ENCODE measurements at regions not wholly inside any gene's neighbourhood (a gene's known extent, or its start where the extent isn't known, plus 50 kb on each side); places are given as distances from the start of the nearest gene placed in this dataset.

- no peaks in the 10 kb centered on the region for H3K4me1 Mint-ChIP-seq (ENCODE audit: low read depth)
- H3K27me3 Mint-ChIP-seq (ENCODE audit: low read depth), result peaks cover 3% of the 10 kb centered on the region
- DNase-seq (no peak), ATAC-seq (no peak)
- no peak overlapping the region for H3K27ac Mint-ChIP-seq
- ChIA-PET CTCF (no interaction called here), POLR2A (no interaction called here)
- H3K9me3 Mint-ChIP-seq (ENCODE audit: insufficient read depth), result no peaks in the 10 kb centered on the region
- H3K4me3 Mint-ChIP-seq, result no peak overlapping the region
- no peaks in the 10 kb centered on the region for H3K36me3 Mint-ChIP-seq (ENCODE audit: low read depth)
Measured at GRCh38 chr2:60278906-60279305, 274.5 kb downstream of the BCL11A start.

DNA sequence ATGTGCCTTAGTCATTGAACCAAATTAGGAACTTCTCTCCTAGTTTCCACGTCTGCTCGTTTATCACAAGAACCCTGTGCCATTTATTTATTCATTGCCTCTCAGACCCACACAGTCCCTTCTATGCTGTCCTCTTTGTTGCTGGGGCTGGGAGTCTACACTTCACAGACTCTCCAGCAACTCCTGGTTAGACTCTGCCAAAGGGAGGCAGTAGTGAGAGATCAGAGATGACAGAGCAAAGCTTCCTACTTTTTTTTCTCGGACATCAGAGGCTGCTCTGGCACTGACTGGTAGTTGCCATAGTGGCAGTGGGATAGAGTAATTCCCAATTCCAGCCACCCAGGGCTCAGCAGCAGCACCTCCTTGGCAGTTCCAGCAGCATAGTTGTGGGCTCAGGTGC lies 277.5 kb downstream of the BCL11A start:
- CTCF ChIA-PET, result no interaction called here
- H3K27ac Mint-ChIP-seq, result no peak overlapping the region
- POLR2A ChIA-PET, result no interaction called here
- H3K9me3 Mint-ChIP-seq (ENCODE audit: insufficient read depth), result no peaks in the 10 kb centered on the region
- no peak overlapping the region for H3K4me3 Mint-ChIP-seq
- no peaks in the 10 kb centered on the region for H3K36me3 Mint-ChIP-seq (ENCODE audit: low read depth)
- no peaks in the 10 kb centered on the region for H3K4me1 Mint-ChIP-seq (ENCODE audit: low read depth)
- DNase-seq (no peak), ATAC-seq (no peak)
- no peaks in the 10 kb centered on the region for H3K27me3 Mint-ChIP-seq (ENCODE audit: low read depth)

DNA sequence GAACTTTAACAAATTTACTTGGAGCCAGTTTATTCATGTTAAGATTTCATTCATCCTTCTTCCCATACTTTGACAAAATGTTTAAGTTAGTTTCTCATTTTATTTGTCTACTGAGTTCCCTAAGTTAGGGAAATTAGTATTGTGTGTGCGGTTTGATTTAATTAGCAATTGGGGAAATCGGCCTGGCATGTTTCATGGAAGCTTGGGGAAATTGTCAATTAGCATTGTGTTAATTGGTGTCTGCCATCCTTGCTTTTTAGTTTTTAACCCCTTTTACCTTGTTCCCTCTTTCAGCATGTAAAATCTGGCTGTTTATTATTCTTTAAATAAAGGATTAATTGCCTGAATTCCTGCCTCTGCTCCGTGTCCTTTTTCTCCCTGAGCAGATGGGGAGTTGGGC lies 279.6 kb downstream of the BCL11A start:
- no peak overlapping the region for H3K27ac Mint-ChIP-seq
- DNase-seq (no peak), ATAC-seq (no peak)
- H3K27me3 Mint-ChIP-seq (ENCODE audit: low read depth), result no peaks in the 10 kb centered on the region
- no peaks in the 10 kb centered on the region for H3K4me1 Mint-ChIP-seq (ENCODE audit: low read depth)
- ChIA-PET CTCF (no interaction called here), POLR2A (no interaction called here)
- H3K9me3 Mint-ChIP-seq (ENCODE audit: insufficient read depth), result no peaks in the 10 kb centered on the region
- no peaks in the 10 kb centered on the region for H3K36me3 Mint-ChIP-seq (ENCODE audit: low read depth)
- no peak overlapping the region for H3K4me3 Mint-ChIP-seq

GRCh38 chr2:60271713-60272112 lies 281.7 kb downstream of the BCL11A start:
- Mint-ChIP-seq H3K27me3 (ENCODE audit: low read depth) (no peaks in the 10 kb centered on the region), H3K27ac (no peak overlapping the region), H3K4me3 (no peak overlapping the region), H3K4me1 (ENCODE audit: low read depth) (no peaks in the 10 kb centered on the region), H3K36me3 (ENCODE audit: low read depth) (no peaks in the 10 kb centered on the region), H3K9me3 (ENCODE audit: insufficient read depth) (no peaks in the 10 kb centered on the region)
- POLR2A ChIA-PET, result no interaction called here
- CTCF ChIA-PET, result no interaction called here
- ATAC-seq, result no peak
- DNase-seq, result no peak

- ATAC-seq, result no peak
- no peaks in the 10 kb centered on the region for H3K27me3 Mint-ChIP-seq (ENCODE audit: low read depth)
- CTCF ChIA-PET, result no interaction called here
Measured at GRCh38 chr2:60271131-60271530, 282.3 kb downstream of the BCL11A start.

DNA sequence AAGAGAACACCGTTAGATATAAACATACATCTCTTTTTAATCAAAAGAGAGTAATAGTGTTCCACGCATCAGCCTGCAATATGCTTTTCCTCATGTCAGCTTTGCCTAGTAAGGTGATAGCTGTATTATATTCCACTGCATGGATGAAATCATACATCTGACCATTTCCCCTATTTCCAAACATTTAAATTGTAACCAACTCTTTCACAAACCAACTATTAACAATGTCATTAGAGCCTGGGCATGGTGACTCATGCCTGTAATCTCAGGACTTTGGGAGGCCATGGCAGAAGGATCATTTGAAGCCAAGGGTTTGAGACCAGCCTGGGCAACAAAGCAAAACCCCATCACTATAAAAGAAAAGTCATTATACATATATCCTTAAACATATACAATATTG lies 284.8 kb downstream of the BCL11A start:
- CTCF ChIA-PET, result no interaction called here
- ATAC-seq (no peak), DNase-seq (no peak)
- no peak overlapping the region for H3K27ac Mint-ChIP-seq
- no peak overlapping the region for H3K4me3 Mint-ChIP-seq
- H3K27me3 Mint-ChIP-seq (ENCODE audit: low read depth), result no peaks in the 10 kb centered on the region
- POLR2A ChIA-PET, result no interaction called here
- no peaks in the 10 kb centered on the region for H3K36me3 Mint-ChIP-seq (ENCODE audit: low read depth)
- H3K4me1 Mint-ChIP-seq (ENCODE audit: low read depth), result no peaks in the 10 kb centered on the region
- no peaks in the 10 kb centered on the region for H3K9me3 Mint-ChIP-seq (ENCODE audit: insufficient read depth)

More at GRCh38 chr2:60271131-60271530, 282.3 kb downstream of the BCL11A start:
- Mint-ChIP-seq H3K27ac (no peak overlapping the region), H3K4me1 (ENCODE audit: low read depth) (no peaks in the 10 kb centered on the region), H3K9me3 (ENCODE audit: insufficient read depth) (no peaks in the 10 kb centered on the region), H3K36me3 (ENCODE audit: low read depth) (no peaks in the 10 kb centered on the region), H3K4me3 (no peak overlapping the region)
- DNase-seq, result no peak
- POLR2A ChIA-PET, result no interaction called here

DNA sequence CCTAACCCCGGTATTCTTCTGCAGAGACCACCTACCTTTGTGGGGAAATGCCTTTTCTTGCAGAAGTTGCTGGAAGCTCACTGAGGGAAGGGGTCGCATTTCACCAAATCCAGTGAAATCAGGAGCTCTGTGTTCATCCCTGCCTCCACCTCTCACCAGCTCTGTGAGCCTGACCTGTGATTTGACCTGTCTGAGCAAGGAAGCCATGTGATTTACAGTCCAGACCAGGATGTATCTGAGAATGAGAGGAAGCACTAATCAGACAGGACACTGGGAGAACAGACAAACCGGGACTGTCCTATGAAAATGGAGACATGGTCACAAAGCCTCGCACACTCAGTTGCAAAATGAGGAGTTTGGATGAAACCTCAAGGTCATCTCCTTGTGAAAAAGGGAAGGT lies 285.4 kb downstream of the BCL11A start:
- no peak overlapping the region for H3K4me3 Mint-ChIP-seq
- POLR2A ChIA-PET, result no interaction called here
- H3K27ac Mint-ChIP-seq, result no peak overlapping the region

GRCh38 chr2:60267122-60267521 lies 286.3 kb downstream of the BCL11A start:
- Mint-ChIP-seq H3K36me3 (ENCODE audit: low read depth) (no peaks in the 10 kb centered on the region), H3K4me3 (no peak overlapping the region), H3K27ac (no peak overlapping the region), H3K4me1 (ENCODE audit: low read depth) (no peaks in the 10 kb centered on the region), H3K9me3 (ENCODE audit: insufficient read depth) (no peaks in the 10 kb centered on the region), H3K27me3 (ENCODE audit: low read depth) (no peaks in the 10 kb centered on the region)
- ChIA-PET CTCF (no interaction called here), POLR2A (no interaction called here)
- DNase-seq (no peak), ATAC-seq (no peak)

More for the DNA sequence above, 285.4 kb downstream of the BCL11A start:
- Mint-ChIP-seq H3K4me1 (ENCODE audit: low read depth) (no peaks in the 10 kb centered on the region), H3K9me3 (ENCODE audit: insufficient read depth) (no peaks in the 10 kb centered on the region), H3K27me3 (ENCODE audit: low read depth) (no peaks in the 10 kb centered on the region), H3K36me3 (ENCODE audit: low read depth) (no peaks in the 10 kb centered on the region)
- CTCF ChIA-PET, result no interaction called here
- DNase-seq (no peak), ATAC-seq (no peak)

- no peak for ATAC-seq
- no peak overlapping the region for H3K27ac Mint-ChIP-seq
- DNase-seq, result no peak
- POLR2A ChIA-PET, result no interaction called here
- no peaks in the 10 kb centered on the region for H3K36me3 Mint-ChIP-seq (ENCODE audit: low read depth)
- no peak overlapping the region for H3K4me3 Mint-ChIP-seq
- no peaks in the 10 kb centered on the region for H3K4me1 Mint-ChIP-seq (ENCODE audit: low read depth)
- no peaks in the 10 kb centered on the region for H3K9me3 Mint-ChIP-seq (ENCODE audit: insufficient read depth)
- CTCF ChIA-PET, result no interaction called here
- H3K27me3 Mint-ChIP-seq (ENCODE audit: low read depth), result no peaks in the 10 kb centered on the region
Measured at GRCh38 chr2:60262178-60262577, 291.3 kb downstream of the BCL11A start.

- ATAC-seq (no peak), DNase-seq (no peak)
- H3K27me3 Mint-ChIP-seq (ENCODE audit: low read depth), result no peaks in the 10 kb centered on the region
- H3K9me3 Mint-ChIP-seq (ENCODE audit: insufficient read depth), result no peaks in the 10 kb centered on the region
- ChIA-PET POLR2A (interaction anchor here (0.5 kb wide), 1 partner anchor 1874 kb away, joined by 4 read pairs; no protein-coding TSS in a partner anchor), CTCF (no interaction called here)
- no peaks in the 10 kb centered on the region for H3K4me1 Mint-ChIP-seq (ENCODE audit: low read depth)
- no peaks in the 10 kb centered on the region for H3K36me3 Mint-ChIP-seq (ENCODE audit: low read depth)
- no peak overlapping the region for H3K4me3 Mint-ChIP-seq
- H3K27ac Mint-ChIP-seq, result no peak overlapping the region
Measured at GRCh38 chr2:60260639-60261296, 292.7 kb downstream of the BCL11A start.

DNA sequence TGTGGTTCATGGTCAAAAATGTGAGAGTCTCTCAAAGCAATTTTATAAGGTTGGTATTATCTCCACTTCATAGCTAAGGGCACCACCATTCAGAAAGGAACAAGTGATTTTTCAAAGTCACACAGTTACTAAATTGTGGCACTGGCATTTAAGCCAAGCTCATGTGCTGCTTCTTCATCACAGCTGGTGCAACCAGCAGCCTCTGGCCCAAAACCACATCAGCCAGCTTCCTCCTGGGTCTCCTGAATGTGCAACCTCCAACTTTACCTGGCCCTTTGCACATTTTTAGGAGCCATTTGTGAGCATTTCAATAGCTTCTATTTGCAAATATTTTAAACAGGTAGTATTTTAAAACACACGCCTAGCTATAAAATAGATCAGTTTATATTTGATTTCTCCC lies 293.7 kb downstream of the BCL11A start:
- POLR2A ChIA-PET, result no interaction called here

DNA sequence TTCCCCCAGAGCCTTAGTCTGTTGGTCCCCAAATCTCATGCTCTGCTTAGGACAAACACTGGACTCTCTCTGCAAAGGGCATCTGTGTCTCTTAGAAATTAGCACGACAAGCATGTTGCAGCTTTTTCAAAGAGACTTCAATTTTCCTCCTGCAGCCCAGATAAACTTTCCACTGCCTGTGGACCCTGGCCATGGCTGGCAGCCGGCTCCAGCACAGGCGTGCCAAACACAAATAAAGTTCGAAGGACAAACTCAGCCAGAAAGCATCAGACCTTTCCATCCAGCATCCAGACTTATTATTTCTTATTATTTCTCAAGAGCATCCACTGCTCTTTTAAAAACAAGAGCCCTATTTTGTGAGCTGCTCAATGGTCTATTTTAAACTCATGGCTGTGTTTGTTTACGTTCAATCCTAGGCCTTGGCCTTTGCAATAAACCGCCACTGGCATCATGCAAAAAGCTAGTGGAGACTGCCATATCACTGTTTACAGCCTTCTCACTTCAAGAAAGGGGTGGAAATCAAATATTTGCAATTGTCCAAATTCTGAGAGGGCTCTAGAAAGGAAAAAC lies 300.8 kb downstream of the BCL11A start:
- ChIA-PET POLR2A (no interaction called here), CTCF (no interaction called here)
- no peaks in the 10 kb centered on the region for H3K4me1 Mint-ChIP-seq (ENCODE audit: low read depth)
- H3K27me3 Mint-ChIP-seq (ENCODE audit: low read depth), result peaks cover 2% of the 10 kb centered on the region
- no peak overlapping the region for H3K27ac Mint-ChIP-seq
- H3K4me3 Mint-ChIP-seq, result no peak overlapping the region
- no peaks in the 10 kb centered on the region for H3K9me3 Mint-ChIP-seq (ENCODE audit: insufficient read depth)
- H3K36me3 Mint-ChIP-seq (ENCODE audit: low read depth), result no peaks in the 10 kb centered on the region
- no peak for DNase-seq
- no peak for ATAC-seq

More for the DNA sequence above, 293.7 kb downstream of the BCL11A start:
- no peaks in the 10 kb centered on the region for H3K4me1 Mint-ChIP-seq (ENCODE audit: low read depth)
- no peaks in the 10 kb centered on the region for H3K27me3 Mint-ChIP-seq (ENCODE audit: low read depth)
- CTCF ChIA-PET, result no interaction called here
- no peak for DNase-seq
- no peak for ATAC-seq
- no peaks in the 10 kb centered on the region for H3K9me3 Mint-ChIP-seq (ENCODE audit: insufficient read depth)
- H3K27ac Mint-ChIP-seq, result no peak overlapping the region
- no peak overlapping the region for H3K4me3 Mint-ChIP-seq
- H3K36me3 Mint-ChIP-seq (ENCODE audit: low read depth), result no peaks in the 10 kb centered on the region

DNA sequence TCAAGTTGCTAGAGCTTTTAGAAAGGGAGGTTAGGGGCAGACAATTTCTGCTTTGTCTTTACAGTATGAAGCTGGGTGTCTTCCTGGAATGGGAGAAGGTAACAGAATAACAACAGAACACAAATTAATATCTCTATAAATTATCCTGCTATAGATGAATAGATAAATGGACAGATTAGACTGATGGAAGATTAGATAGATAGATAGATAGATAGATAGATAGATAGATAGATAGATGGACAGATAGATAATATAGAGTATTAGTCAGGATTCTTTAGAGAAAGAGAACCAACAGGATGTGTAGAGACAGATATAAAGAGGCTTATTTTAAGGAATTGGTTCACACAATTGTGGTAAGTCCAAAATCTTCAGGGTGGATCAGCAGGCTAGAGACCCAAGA lies 302.2 kb downstream of the BCL11A start:
- H3K9me3 Mint-ChIP-seq (ENCODE audit: insufficient read depth), result no peaks in the 10 kb centered on the region
- no peak overlapping the region for H3K4me3 Mint-ChIP-seq
- H3K36me3 Mint-ChIP-seq (ENCODE audit: low read depth), result no peaks in the 10 kb centered on the region
- no peak overlapping the region for H3K27ac Mint-ChIP-seq
- H3K4me1 Mint-ChIP-seq (ENCODE audit: low read depth), result no peaks in the 10 kb centered on the region
- no peak for ATAC-seq
- ChIA-PET CTCF (no interaction called here), POLR2A (no interaction called here)
- no peak for DNase-seq
- H3K27me3 Mint-ChIP-seq (ENCODE audit: low read depth), result peaks cover 2% of the 10 kb centered on the region

Data from activated CD8-positive, alpha-beta T cell treated with anti-CD3 and anti-CD28 coated beads, Interleukin-2, amount 10 ng/mL, durations not matched to agents 7 days and 5 days (primary cell).